ENCODE measurements at regions not wholly inside any gene's neighbourhood (a gene's known extent, or its start where the extent isn't known, plus 50 kb on each side); places are given as distances from the start of the nearest gene placed in this dataset.

DNA sequence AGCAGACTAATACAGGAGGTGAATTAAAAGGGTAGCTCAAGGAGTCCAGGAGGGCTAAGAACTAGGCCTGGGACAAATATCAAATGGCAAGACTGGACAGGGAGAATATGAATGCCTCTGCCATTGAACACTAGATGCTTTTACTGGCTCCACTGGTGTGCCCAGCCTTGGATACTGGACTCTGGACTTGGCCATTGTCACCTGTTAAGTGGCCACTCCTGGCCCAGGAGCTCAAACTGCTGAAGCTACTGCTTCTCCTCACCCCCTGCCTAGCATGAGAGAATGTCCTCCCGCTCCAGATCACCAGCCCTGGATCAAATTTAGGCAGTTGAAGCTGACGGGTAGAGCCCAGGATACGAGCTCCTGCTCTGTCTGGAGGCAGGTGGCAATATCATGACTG is 170.8 kb downstream of the DDX1 start:
- Histone ChIP-seq H3K4me1 (ENCODE audit: insufficient read depth, low read length) (no peaks in the 10 kb centered on the region), H4K20me1 (ENCODE audit: insufficient read depth, low read length) (no peaks in the 10 kb centered on the region), H3K9ac (ENCODE audit: low read depth, low read length) (no peak overlapping the region), H2AFZ (ENCODE audit: low read depth, low read length) (no peak overlapping the region), H3K27ac (ENCODE audit: low read length) (no peak overlapping the region), H3K36me3 (ENCODE audit: insufficient read depth, low read length) (no peaks in the 10 kb centered on the region), H3K9me3 (ENCODE audit: insufficient read depth, low read length, severe bottlenecking) (no peaks in the 10 kb centered on the region), H3K4me2 (ENCODE audit: insufficient read depth, low read length) (no peak overlapping the region), H3K4me3 (ENCODE audit: low read depth in 1 of 2, low read length in 2 of 2) (no peak overlapping the region), H3K27me3 (ENCODE audit: insufficient read depth, low read length, poor library complexity) (no peaks in the 10 kb centered on the region), H3K79me2 (ENCODE audit: insufficient read depth, low read length) (no peaks in the 10 kb centered on the region)
- TF ChIP-seq CTCF (IDR thresholded peaks at IDR 0.05; ENCODE audit: borderline replicate concordance, extremely low read depth, low read length, poor library complexity, severe bottlenecking) (no peak), EZH2 (IDR thresholded peaks at IDR 0.05; ENCODE audit: borderline replicate concordance, low read depth, low read length, severe bottlenecking) (no peak)
- ATAC-seq (ENCODE audit: insufficient read depth, low read depth) (no peak), DNase-seq (no peak)

- Histone ChIP-seq H3K9ac (ENCODE audit: low read depth, low read length) (no peak overlapping the region), H2AFZ (ENCODE audit: low read depth, low read length) (no peak overlapping the region), H4K20me1 (ENCODE audit: insufficient read depth, low read length) (no peaks in the 10 kb centered on the region), H3K4me2 (ENCODE audit: insufficient read depth, low read length) (no peak overlapping the region), H3K4me3 (ENCODE audit: low read depth in 1 of 2, low read length in 2 of 2) (no peak overlapping the region), H3K36me3 (ENCODE audit: insufficient read depth, low read length) (no peaks in the 10 kb centered on the region), H3K9me3 (ENCODE audit: insufficient read depth, low read length, severe bottlenecking) (no peaks in the 10 kb centered on the region), H3K4me1 (ENCODE audit: insufficient read depth, low read length) (no peaks in the 10 kb centered on the region), H3K27me3 (ENCODE audit: insufficient read depth, low read length, poor library complexity) (no peaks in the 10 kb centered on the region), H3K27ac (ENCODE audit: low read length) (no peak overlapping the region), H3K79me2 (ENCODE audit: insufficient read depth, low read length) (no peaks in the 10 kb centered on the region)
- ATAC-seq (ENCODE audit: insufficient read depth, low read depth): no peak
- no peak for TF ChIP-seq EZH2 (IDR thresholded peaks at IDR 0.05; ENCODE audit: borderline replicate concordance, low read depth, low read length, severe bottlenecking)
- TF ChIP-seq CTCF (IDR thresholded peaks at IDR 0.05; ENCODE audit: borderline replicate concordance, extremely low read depth, low read length, poor library complexity, severe bottlenecking): no peak
- DNase-seq: no peak
Observed at GRCh38 chr2:15763106-15763821, 171.6 kb downstream of the DDX1 start.

GRCh38 chr2:15763822-15764682 is 172.4 kb downstream of the DDX1 start:
- ATAC-seq (ENCODE audit: insufficient read depth, low read depth) (no peak), DNase-seq (no peak)
- Histone ChIP-seq H3K4me1 (ENCODE audit: insufficient read depth, low read length) (no peaks in the 10 kb centered on the region), H3K4me3 (ENCODE audit: low read depth in 1 of 2, low read length in 2 of 2) (no peak overlapping the region), H3K27me3 (ENCODE audit: insufficient read depth, low read length, poor library complexity) (no peaks in the 10 kb centered on the region), H4K20me1 (ENCODE audit: insufficient read depth, low read length) (no peaks in the 10 kb centered on the region), H3K9ac (ENCODE audit: low read depth, low read length) (no peak overlapping the region), H3K27ac (ENCODE audit: low read length) (no peak overlapping the region), H2AFZ (ENCODE audit: low read depth, low read length) (no peak overlapping the region), H3K36me3 (ENCODE audit: insufficient read depth, low read length) (no peaks in the 10 kb centered on the region), H3K79me2 (ENCODE audit: insufficient read depth, low read length) (no peaks in the 10 kb centered on the region), H3K9me3 (ENCODE audit: insufficient read depth, low read length, severe bottlenecking) (no peaks in the 10 kb centered on the region), H3K4me2 (ENCODE audit: insufficient read depth, low read length) (no peak overlapping the region)
- TF ChIP-seq EZH2 (IDR thresholded peaks at IDR 0.05; ENCODE audit: borderline replicate concordance, low read depth, low read length, severe bottlenecking): no peak
- TF ChIP-seq CTCF (IDR thresholded peaks at IDR 0.05; ENCODE audit: borderline replicate concordance, extremely low read depth, low read length, poor library complexity, severe bottlenecking): no peak

Data from DND-41 (cell line).